Esophagus muscularis mucosa (tissue), 4 donors: ENCODE measurements at regions not wholly inside any gene's neighbourhood (a gene's known extent, or its start where the extent isn't known, plus 50 kb on each side); places are given as distances from the start of the nearest gene placed in this dataset.

ENCODE experiments used
- DNase-seq: peaks from one replicate; pipeline ENCODE4 v3.0.0-alpha.2; 2017; ENCODE audit errors: extremely low spot score
- H3K27ac ChIP-seq, 4 donors: fragments of 200-600 bp; sonication (generic); replicated peaks in 1 of 4; 1 replicate in 3 of 4; 2 replicates in 1 of 4; pipeline ENCODE4 v1.5.1; 2016 to 2019; ENCODE audit warnings: mild to moderate bottlenecking in 1 of 4
- H3K27me3 ChIP-seq, 4 donors: fragments of 200-600 bp; sonication (generic); one replicate each; pipeline versions ENCODE4 v1.5.1 to v1.6.0; 2016 to 2019
- H3K36me3 ChIP-seq, 4 donors: fragments of 200-600 bp; sonication (generic); one replicate each; pipeline ENCODE4 v1.5.1; 2016 to 2019
- H3K4me1 ChIP-seq, 4 donors: fragments of 200-600 bp; sonication (generic); one replicate each; pipeline ENCODE4 v1.5.1; 2016 to 2019
- H3K4me3 ChIP-seq, 4 donors: fragments of 200-600 bp; sonication (generic); 1 replicate in 2 of 4; 2 replicates in 2 of 4; pipeline ENCODE4 v1.5.1; 2016 to 2019; ENCODE audit warnings: mild to moderate bottlenecking in 4 of 4, moderate library complexity in 1 of 4
- H3K9me3 ChIP-seq, 4 donors: fragments of 200-600 bp; sonication (generic); 1 replicate in 3 of 4; 2 replicates in 1 of 4; pipeline ENCODE4 v1.5.1; 2016 to 2019
- EP300 ChIP-seq: sonication (generic); formaldehyde crosslinking; IDR thresholded peaks from one replicate; pipeline ENCODE4 v1.6.1; 2017; ENCODE audit warnings: antibody characterized with exemption
- POLR2A ChIP-seq: fragments of 450-650 bp; IDR thresholded peaks from one replicate; pipeline ENCODE4 v1.6.1; 2017; ENCODE audit warnings: antibody characterized with exemption, moderate library complexity, mild to moderate bottlenecking, low read depth
- POLR2AphosphoS5 ChIP-seq, 2 donors: sonication (generic); formaldehyde crosslinking; IDR thresholded peaks; one replicate each; pipeline ENCODE4 v1.6.1; 2017; ENCODE audit warnings: antibody characterized with exemption in 2 of 2
- WGBS: methylation state at CpG from one replicate; pipeline ENCODE4 v1.1.5; 2018; 5-methylcytosine and 5-hydroxymethylcytosine counted together
- intact Hi-C: fragments of 100-400 bp; cut with DNase I; formaldehyde crosslinking; loops from one replicate; pipeline ENCODE4 v1.15.1; 2023
- TF ChIP-seq, protein P1 (sequence below), 3 experiments: fragments of 200-600 bp in 2 of 3; fragments of 450-650 bp in 1 of 3; sonication (generic) in 2 of 3; IDR thresholded peaks; one replicate each; pipeline ENCODE4 v1.5.1; 2017 to 2019; ENCODE audit warnings: antibody characterized with exemption in 3 of 3, mild to moderate bottlenecking in 2 of 3, moderate library complexity in 1 of 3

DNA sequence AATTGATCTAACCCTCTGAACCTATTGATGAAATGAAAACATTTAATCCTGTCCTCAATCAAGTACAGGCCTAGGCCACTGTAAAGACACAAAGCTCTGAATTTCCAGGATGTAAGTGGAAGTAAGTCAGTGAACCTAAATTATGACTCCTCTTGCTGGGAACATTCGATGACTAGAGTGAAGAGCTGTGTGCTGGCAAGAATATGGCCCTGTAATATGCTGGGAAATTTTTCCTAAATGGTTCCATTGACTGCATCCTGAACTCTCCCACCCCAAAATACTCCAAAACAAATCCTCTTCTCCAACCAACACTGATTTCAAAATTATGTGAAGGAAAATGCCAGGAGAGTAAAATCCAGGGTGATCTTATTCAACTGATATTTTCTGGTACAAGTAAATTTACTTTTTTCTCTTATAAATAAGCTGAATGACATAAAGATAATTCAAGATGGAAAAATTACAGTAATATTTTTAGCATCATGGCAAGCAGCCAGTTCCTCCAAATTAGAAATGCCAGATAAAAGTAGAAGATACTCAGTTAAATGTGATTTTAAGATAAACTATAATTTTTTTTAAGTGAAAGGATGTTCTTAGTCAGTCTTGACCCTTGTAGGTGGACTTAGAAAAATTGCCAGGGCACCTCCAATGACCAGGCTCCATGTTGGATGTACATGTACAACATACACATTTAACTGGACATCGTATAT, 269.4 kb downstream of the PTGER3 start:
- H3K27me3 ChIP-seq = no peaks in the 10 kb centered on the region
- no peaks in the 10 kb centered on the region for H3K9me3 ChIP-seq
- no peaks in the 10 kb centered on the region for H3K36me3 ChIP-seq
- intact Hi-C loops = no loop called here
- no peak overlapping the region for H3K27ac ChIP-seq
- 62% methylated on average over 2 of the region's 2 CpGs for WGBS
- no peak for TF ChIP-seq POLR2A
- TF ChIP-seq, protein P1, sequence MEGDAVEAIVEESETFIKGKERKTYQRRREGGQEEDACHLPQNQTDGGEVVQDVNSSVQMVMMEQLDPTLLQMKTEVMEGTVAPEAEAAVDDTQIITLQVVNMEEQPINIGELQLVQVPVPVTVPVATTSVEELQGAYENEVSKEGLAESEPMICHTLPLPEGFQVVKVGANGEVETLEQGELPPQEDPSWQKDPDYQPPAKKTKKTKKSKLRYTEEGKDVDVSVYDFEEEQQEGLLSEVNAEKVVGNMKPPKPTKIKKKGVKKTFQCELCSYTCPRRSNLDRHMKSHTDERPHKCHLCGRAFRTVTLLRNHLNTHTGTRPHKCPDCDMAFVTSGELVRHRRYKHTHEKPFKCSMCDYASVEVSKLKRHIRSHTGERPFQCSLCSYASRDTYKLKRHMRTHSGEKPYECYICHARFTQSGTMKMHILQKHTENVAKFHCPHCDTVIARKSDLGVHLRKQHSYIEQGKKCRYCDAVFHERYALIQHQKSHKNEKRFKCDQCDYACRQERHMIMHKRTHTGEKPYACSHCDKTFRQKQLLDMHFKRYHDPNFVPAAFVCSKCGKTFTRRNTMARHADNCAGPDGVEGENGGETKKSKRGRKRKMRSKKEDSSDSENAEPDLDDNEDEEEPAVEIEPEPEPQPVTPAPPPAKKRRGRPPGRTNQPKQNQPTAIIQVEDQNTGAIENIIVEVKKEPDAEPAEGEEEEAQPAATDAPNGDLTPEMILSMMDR (IDR thresholded peaks at IDR 0.05) = no peak
- H3K4me1 ChIP-seq = peaks cover 0 to 7% (median 3%) of the 10 kb centered on the region in 4 donors
- H3K4me3 ChIP-seq = no peak overlapping the region
- DNase-seq = no peak

DNA sequence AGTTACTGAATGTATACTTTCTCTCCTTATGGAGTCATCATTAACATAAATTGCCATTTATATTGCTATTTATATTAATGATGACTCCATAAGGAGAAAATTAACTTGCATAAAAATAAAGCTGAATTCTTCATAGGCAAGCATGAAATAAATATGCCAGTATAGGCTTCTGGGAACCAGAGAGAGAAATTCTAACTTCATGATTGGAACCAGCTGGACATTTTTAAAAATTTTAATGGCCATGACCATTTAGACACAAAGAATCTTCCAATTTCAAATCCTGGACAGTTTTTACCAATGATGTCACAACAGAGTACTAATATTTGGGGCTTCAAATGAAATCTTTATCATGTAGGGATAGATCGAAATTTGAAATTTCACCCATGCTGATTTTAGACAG, 268.7 kb downstream of the PTGER3 start:
- H3K9me3 ChIP-seq = no peaks in the 10 kb centered on the region
- no peaks in the 10 kb centered on the region for H3K27me3 ChIP-seq
- intact Hi-C loops = no loop called here
- TF ChIP-seq POLR2AphosphoS5 (IDR thresholded peaks at IDR 0.05) (no peak), EP300 (no peak), POLR2A (no peak)
- TF ChIP-seq, protein P1 (IDR thresholded peaks at IDR 0.05) = no peak
- WGBS = 73% methylated on average over 1 of the region's 1 CpG
- no peak overlapping the region for H3K4me3 ChIP-seq
- H3K36me3 ChIP-seq = no peaks in the 10 kb centered on the region
- DNase-seq = no peak
- peaks cover 0 to 7% (median 3%) of the 10 kb centered on the region in 4 donors for H3K4me1 ChIP-seq
- H3K27ac ChIP-seq = no peak overlapping the region

DNA sequence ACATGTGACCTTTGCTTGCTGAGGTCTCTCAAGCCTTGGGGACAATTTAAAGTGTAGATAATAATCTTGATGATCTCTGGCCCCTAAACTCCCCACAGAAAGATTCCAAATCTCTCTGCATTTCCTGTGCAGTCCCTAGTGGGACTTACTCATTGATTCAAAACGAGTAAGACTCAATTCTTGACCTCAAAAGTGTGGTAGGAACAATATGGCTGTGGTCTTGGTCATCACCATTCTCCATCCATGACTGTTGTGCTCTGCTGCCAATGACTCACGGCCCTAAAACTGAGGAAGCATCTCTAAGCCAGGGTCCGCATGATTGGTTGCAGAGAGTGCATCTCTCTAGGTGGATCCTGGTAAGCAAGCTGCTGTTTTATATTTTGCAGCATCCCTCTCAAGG, 268.0 kb downstream of the PTGER3 start:
- H3K4me1 ChIP-seq = peaks cover 0 to 7% (median 3%) of the 10 kb centered on the region in 4 donors
- no peaks in the 10 kb centered on the region for H3K36me3 ChIP-seq
- 61% methylated on average over 3 of the region's 3 CpGs for WGBS
- no peak overlapping the region for H3K4me3 ChIP-seq
- no peaks in the 10 kb centered on the region for H3K27me3 ChIP-seq
- DNase-seq = no peak
- intact Hi-C loops = no loop called here
- no peak for TF ChIP-seq EP300
- TF ChIP-seq, protein P1 (IDR thresholded peaks at IDR 0.05) = no peak
- TF ChIP-seq POLR2AphosphoS5 (IDR thresholded peaks at IDR 0.05) = no peak
- TF ChIP-seq POLR2A = no peak
- no peaks in the 10 kb centered on the region for H3K9me3 ChIP-seq
- no peak overlapping the region for H3K27ac ChIP-seq

DNA sequence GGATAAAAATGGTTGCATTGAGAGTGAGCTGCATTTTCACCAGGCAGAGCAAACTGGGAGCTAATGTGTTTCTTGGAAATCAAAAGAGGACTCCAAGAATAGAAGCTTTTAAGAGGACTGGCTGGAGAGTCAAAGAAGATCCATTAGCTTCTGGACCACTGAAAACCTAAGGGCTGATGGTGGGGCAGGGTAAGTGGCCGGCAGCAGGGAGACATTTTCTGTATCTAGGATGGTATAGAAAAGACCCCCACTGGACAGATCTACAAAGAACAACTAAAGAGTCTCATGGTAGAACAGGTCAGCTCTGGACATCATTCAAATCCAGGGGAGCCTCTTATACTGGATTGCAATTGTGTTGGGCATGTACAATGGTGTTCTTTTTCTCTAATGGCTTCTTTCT, 262.3 kb downstream of the PTGER3 start:
- Histone ChIP-seq H3K27me3 (no peaks in the 10 kb centered on the region), H3K36me3 (no peaks in the 10 kb centered on the region), H3K27ac (no peak overlapping the region), H3K9me3 (no peaks in the 10 kb centered on the region), H3K4me3 (no peak overlapping the region), H3K4me1 (no peaks in the 10 kb centered on the region)
- intact Hi-C loops = no loop called here
- 91% methylated on average over 1 of the region's 1 CpG for WGBS
- TF ChIP-seq, protein P1 (IDR thresholded peaks at IDR 0.05) = no peak
- TF ChIP-seq EP300 = no peak
- TF ChIP-seq POLR2A = no peak
- TF ChIP-seq POLR2AphosphoS5 (IDR thresholded peaks at IDR 0.05) = no peak
- no peak for DNase-seq
